GM12865 (cell line): ENCODE measurements at regions not wholly inside any gene's neighbourhood (a gene's known extent, or its start where the extent isn't known, plus 50 kb on each side); places are given as distances from the start of the nearest gene placed in this dataset.
"Not testable (repeated sequence)": the region's sequence is repeated elsewhere in the genome, so short reads cannot be mapped to it uniquely, and the experiment has no call there.

Experiments used
- DNase-seq: peaks from one replicate; pipeline ENCODE4 v3.0.0; 2010; ENCODE audit warnings: low read depth
- H3K4me3 ChIP-seq: 2 replicates; pipeline ENCODE4 v1.5.1; 2011; ENCODE audit warnings: mild to moderate bottlenecking, low read depth, low read length, control low read depth
- TF ChIP-seq, protein P1 (sequence below): IDR thresholded peaks from 2 replicates; pipeline ENCODE4 v1.5.1; 2011; ENCODE audit warnings: low read length, control low read depth, low read depth, inconsistent platforms; ENCODE audit not compliant: insufficient read depth; ENCODE audit errors: missing control alignments

- H3K4me3 ChIP-seq, DNase-seq: not testable (repeated sequence)
Measured at GRCh38 chrX:23458957-23459356, 124.3 kb downstream of the PTCHD1 start.

DNA sequence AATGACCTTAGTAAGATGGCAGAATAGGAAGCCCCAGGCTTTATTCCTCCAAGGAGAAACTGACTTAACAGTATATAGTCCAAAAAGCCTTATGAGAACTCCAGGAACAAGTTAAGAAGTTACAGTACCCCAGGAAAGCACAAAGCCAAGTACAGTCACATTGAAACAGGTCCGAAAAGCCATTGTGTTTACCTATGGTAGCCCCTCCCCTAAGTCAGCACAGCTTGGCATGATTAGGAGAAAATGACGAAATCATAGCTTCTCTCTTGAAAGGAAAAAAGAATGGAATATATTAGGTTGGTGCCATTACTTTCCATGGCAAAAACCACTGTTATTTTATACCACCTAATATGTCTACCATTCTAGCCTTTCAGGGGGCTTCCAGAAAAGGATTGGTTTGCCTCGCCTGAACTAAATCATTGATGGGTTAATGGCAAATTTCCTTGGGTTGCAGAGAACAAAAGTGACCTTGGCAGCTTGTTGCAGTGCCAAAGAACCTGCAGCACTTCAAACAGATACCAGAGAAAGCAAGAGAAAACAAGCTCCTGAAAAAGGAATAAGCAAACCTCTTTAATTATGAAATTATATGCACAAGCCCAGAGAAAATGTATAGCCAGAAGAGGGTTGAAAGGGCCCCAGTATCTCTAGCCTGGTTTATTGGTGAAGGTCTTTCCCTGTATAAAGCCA lies 130.6 kb downstream of the PTCHD1 start:
- H3K4me3 ChIP-seq, result no peak overlapping the region
- TF ChIP-seq, protein P1, sequence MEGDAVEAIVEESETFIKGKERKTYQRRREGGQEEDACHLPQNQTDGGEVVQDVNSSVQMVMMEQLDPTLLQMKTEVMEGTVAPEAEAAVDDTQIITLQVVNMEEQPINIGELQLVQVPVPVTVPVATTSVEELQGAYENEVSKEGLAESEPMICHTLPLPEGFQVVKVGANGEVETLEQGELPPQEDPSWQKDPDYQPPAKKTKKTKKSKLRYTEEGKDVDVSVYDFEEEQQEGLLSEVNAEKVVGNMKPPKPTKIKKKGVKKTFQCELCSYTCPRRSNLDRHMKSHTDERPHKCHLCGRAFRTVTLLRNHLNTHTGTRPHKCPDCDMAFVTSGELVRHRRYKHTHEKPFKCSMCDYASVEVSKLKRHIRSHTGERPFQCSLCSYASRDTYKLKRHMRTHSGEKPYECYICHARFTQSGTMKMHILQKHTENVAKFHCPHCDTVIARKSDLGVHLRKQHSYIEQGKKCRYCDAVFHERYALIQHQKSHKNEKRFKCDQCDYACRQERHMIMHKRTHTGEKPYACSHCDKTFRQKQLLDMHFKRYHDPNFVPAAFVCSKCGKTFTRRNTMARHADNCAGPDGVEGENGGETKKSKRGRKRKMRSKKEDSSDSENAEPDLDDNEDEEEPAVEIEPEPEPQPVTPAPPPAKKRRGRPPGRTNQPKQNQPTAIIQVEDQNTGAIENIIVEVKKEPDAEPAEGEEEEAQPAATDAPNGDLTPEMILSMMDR, result no peak
- no peak for DNase-seq

- DNase-seq, result no peak
- no peak overlapping the region for H3K4me3 ChIP-seq
- TF ChIP-seq, protein P1, result no peak
Measured at GRCh38 chrX:23465985-23466384, 131.3 kb downstream of the PTCHD1 start.

GRCh38 chrX:23478056-23478455 lies 143.4 kb downstream of the PTCHD1 start:
- TF ChIP-seq, protein P1, result no peak
- DNase-seq, result no peak
- no peak overlapping the region for H3K4me3 ChIP-seq

DNA sequence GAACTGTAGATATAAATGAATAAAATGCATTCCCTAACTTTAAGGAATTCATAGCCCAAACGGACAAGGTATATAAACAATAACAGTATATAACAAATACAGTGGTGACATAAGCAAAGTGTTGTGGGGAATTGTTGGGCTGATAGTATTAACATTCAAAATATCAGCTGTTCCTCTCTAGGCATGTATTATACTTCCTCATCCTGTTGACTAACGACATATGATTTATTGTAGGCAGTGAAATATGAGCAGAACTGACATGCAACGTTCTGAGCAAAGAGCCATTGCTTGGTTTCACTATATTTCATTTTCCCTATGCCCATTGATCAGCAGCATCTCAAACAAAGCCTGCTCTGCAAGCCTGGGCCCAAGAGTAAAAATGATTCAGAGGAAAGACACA lies 143.9 kb downstream of the PTCHD1 start:
- no peak for DNase-seq
- H3K4me3 ChIP-seq, result no peak overlapping the region
- TF ChIP-seq, protein P1, result no peak

DNA sequence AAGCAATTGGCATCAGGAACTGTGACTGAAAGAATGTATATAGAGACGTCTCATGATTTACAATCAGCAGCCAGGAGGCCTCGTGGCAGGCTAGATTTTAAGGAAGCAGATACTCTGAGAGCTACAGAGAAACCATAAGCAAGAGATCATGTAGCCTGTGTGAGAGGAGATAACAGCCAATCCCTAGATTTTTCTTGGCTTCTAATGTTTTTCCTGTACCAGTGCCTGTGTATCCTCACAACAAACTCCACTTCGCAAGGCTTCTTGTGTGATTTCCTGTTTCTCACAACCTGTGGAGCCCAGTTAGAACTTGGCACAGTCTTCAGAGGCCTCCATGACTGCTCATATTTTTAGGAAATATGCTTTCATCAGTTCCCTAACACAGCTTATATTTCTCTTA lies 147.9 kb downstream of the PTCHD1 start:
- H3K4me3 ChIP-seq, result no peak overlapping the region
- no peak for DNase-seq
- TF ChIP-seq, protein P1, result no peak

- peak; percentile 2 for DNase-seq
- TF ChIP-seq, protein P1, result no peak
- no peak overlapping the region for H3K4me3 ChIP-seq
Measured at GRCh38 chrX:23483396-23483795, 148.7 kb downstream of the PTCHD1 start.
